ENCODE measurements at regions not wholly inside any gene's neighbourhood (a gene's known extent, or its start where the extent isn't known, plus 50 kb on each side); places are given as distances from the start of the nearest gene placed in this dataset.

DNA sequence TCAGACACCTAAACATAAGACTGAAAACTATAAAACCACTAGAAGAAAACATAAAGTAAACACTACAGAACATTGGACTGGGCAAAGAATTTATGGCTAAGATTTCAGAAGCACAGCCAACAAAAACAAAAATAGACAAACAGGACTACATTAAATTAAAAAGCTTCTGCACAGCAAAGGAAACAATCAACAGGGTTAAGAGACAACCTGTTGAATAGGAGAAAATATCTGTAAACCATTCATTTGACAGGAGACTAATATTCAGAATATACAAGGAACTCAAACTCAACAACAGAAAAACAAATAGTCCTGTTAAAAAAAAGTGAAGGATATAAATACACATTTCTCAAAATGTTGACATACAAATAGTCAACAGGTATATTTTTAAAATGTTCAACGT lies 106.7 kb upstream of the FANCL start:
- TF ChIP-seq EZH2phosphoT487 (conservative IDR thresholded peaks at IDR 0.05; ENCODE audit: low read length) (no peak), CTCF (IDR thresholded peaks at IDR 0.05; ENCODE audit: insufficient read depth, low read length, poor library complexity, severe bottlenecking) (no peak)
- H3F3A ChIP-seq (ENCODE audit: insufficient read depth), result no peaks in the 10 kb centered on the region
- no peak overlapping the region for H2AFZ ChIP-seq (ENCODE audit: low read depth, low read length, severe bottlenecking)
- H3K79me2 ChIP-seq (ENCODE audit: insufficient read depth, low read length), result no peaks in the 10 kb centered on the region
- no peaks in the 10 kb centered on the region for H3K9me2 ChIP-seq (replicated peaks; ENCODE audit: insufficient read depth, low read length)
- no peaks in the 10 kb centered on the region for H3K9me3 ChIP-seq (ENCODE audit: insufficient read depth, low read length)
- no peak overlapping the region for H3K4me3 ChIP-seq (ENCODE audit: insufficient read depth, low read length, poor library complexity, severe bottlenecking)
- H3K36me3 ChIP-seq (ENCODE audit: low read length), result no peaks in the 10 kb centered on the region
- no peaks in the 10 kb centered on the region for H4K20me1 ChIP-seq (ENCODE audit: low read depth, low read length)
- H3K27ac ChIP-seq (ENCODE audit: low read depth, low read length), result no peak overlapping the region
- H3K4me2 ChIP-seq (ENCODE audit: low read depth, low read length, poor library complexity, severe bottlenecking), result no peak overlapping the region
- no peak overlapping the region for H3K9ac ChIP-seq (ENCODE audit: low read length)
- H3K27me3 ChIP-seq (ENCODE audit: low read length), result no peaks in the 10 kb centered on the region

DNA sequence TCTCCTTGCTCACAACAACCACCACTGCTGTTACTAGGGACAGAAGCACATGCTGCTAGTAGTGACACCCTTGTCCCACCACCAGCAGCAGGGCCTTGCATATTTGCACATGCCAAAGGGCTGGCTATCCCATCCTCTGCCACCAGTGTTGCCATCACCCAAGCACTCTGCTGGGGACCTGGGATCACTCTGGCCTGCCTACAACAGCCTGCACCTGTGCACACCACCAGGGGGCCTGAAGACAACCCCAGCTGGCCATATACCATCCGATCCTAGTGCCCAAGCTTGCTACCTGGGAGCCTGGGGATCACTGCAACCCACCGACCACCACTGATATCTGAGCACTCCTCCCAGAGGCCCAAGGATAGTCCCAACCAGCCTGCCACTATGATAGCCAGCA lies 99.9 kb upstream of the FANCL start:
- no peak for TF ChIP-seq CTCF (IDR thresholded peaks at IDR 0.05; ENCODE audit: insufficient read depth, low read length, poor library complexity, severe bottlenecking)
- no peak for TF ChIP-seq EZH2phosphoT487 (conservative IDR thresholded peaks at IDR 0.05; ENCODE audit: low read length)
- H2AFZ ChIP-seq (ENCODE audit: low read depth, low read length, severe bottlenecking), result no peak overlapping the region

DNA sequence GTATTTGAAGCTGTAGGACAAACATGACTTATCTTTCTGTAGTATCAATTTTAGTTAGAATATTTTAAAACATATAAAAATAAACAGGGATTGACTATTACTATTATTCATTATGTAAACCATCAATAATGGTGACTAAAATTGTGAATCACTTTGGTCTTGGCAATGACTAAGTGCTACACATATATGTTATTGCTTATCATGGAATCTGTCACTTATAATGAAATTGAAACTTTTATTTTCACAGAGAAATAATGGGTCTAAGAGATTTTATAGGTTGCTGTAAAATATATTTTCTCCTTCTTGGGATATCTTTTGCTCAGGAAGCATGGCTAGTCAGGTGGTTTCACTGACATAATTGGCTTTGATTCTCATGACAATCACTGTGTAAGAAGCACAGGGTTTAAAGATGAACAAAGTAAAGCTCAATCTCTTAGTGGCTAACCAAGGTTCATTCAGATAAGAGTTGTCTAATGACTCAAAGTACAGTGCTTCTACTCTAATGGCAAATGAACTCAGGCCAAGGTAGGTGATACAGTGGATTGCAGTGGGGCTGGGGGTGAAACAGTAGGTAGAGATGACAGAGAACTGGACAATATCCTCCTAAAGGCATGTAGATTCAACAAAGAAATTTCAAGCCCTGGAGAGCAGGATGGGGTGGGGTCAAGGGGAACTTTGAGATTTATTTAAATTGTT lies 98.6 kb upstream of the FANCL start:
- H3K36me3 ChIP-seq (ENCODE audit: low read length), result no peaks in the 10 kb centered on the region
- H3K27ac ChIP-seq (ENCODE audit: low read depth, low read length), result no peak overlapping the region
- TF ChIP-seq EZH2phosphoT487 (conservative IDR thresholded peaks at IDR 0.05; ENCODE audit: low read length) (no peak), CTCF (IDR thresholded peaks at IDR 0.05; ENCODE audit: insufficient read depth, low read length, poor library complexity, severe bottlenecking) (no peak)
- H2AFZ ChIP-seq (ENCODE audit: low read depth, low read length, severe bottlenecking), result no peak overlapping the region
- no peak overlapping the region for H3K4me2 ChIP-seq (ENCODE audit: low read depth, low read length, poor library complexity, severe bottlenecking)
- H3K27me3 ChIP-seq (ENCODE audit: low read length), result no peaks in the 10 kb centered on the region
- no peaks in the 10 kb centered on the region for H3K9me2 ChIP-seq (replicated peaks; ENCODE audit: insufficient read depth, low read length)
- no peaks in the 10 kb centered on the region for H3K79me2 ChIP-seq (ENCODE audit: insufficient read depth, low read length)
- no peak overlapping the region for H3K4me3 ChIP-seq (ENCODE audit: insufficient read depth, low read length, poor library complexity, severe bottlenecking)
- no peak overlapping the region for H3K9ac ChIP-seq (ENCODE audit: low read length)
- H4K20me1 ChIP-seq (ENCODE audit: low read depth, low read length), result no peaks in the 10 kb centered on the region
- H3F3A ChIP-seq (ENCODE audit: insufficient read depth), result no peaks in the 10 kb centered on the region
- H3K9me3 ChIP-seq (ENCODE audit: insufficient read depth, low read length), result no peaks in the 10 kb centered on the region

More for the DNA sequence above, 99.9 kb upstream of the FANCL start:
- Histone ChIP-seq H3K27ac (ENCODE audit: low read depth, low read length) (no peak overlapping the region), H3K9me3 (ENCODE audit: insufficient read depth, low read length) (no peaks in the 10 kb centered on the region), H3K27me3 (ENCODE audit: low read length) (no peaks in the 10 kb centered on the region), H3K4me2 (ENCODE audit: low read depth, low read length, poor library complexity, severe bottlenecking) (no peak overlapping the region), H3K4me3 (ENCODE audit: insufficient read depth, low read length, poor library complexity, severe bottlenecking) (no peak overlapping the region), H3K9ac (ENCODE audit: low read length) (no peak overlapping the region), H3K9me2 (replicated peaks; ENCODE audit: insufficient read depth, low read length) (no peaks in the 10 kb centered on the region), H3F3A (ENCODE audit: insufficient read depth) (no peaks in the 10 kb centered on the region), H3K79me2 (ENCODE audit: insufficient read depth, low read length) (no peaks in the 10 kb centered on the region), H3K36me3 (ENCODE audit: low read length) (no peaks in the 10 kb centered on the region), H4K20me1 (ENCODE audit: low read depth, low read length) (no peaks in the 10 kb centered on the region)
